GM12878 (cell line): ENCODE measurements at regions not wholly inside any gene's neighbourhood (a gene's known extent, or its start where the extent isn't known, plus 50 kb on each side); places are given as distances from the start of the nearest gene placed in this dataset.

Experiments
- ATAC-seq: fragments of 200-7000 bp; cut with Tn5 transposase; 3 replicates; pipeline ENCODE4 v1.9.1; 2020; ENCODE audit warnings: mild to moderate bottlenecking, moderate library complexity
- BruUV-seq: library from RNA; stranded (reverse); fragments of 400-500 nt; replicated peaks from 2 replicates; lab custom pipeline; 2021; lab: Mats Ljungman, UMichigan
- CTCF ChIA-PET: fragments of 300-600 bp; sonication (Branson Sonifier 250); formaldehyde crosslinking; extraction: SDS; loops from one replicate; lab custom pipeline; 2021; ENCODE audit warnings: inconsistent platforms; lab: Yijun Ruan, JAX
- POLR2A ChIA-PET: fragments of 350-600 bp; formaldehyde crosslinking; extraction: SDS; loops from one replicate; lab custom pipeline; 2021; ENCODE audit warnings: inconsistent platforms; lab: Charles Lee
- RAD21 ChIA-PET: fragments of 300-600 bp; sonication (Branson Sonifier 250); formaldehyde crosslinking; loops from one replicate; lab custom pipeline; 2023; ENCODE audit warnings: antibody characterized with exemption; ENCODE audit not compliant: unreplicated experiment; lab: Charles Lee
- SMC1A ChIA-PET: fragments of 300-600 bp; sonication (Branson Sonifier 250); formaldehyde crosslinking; loops from one replicate; lab custom pipeline; 2023; ENCODE audit not compliant: unreplicated experiment, uncharacterized antibody; lab: Charles Lee
- DNase-seq: peaks from one replicate; pipeline ENCODE4 v3.0.0-alpha.2; 2011; ENCODE audit warnings: low read depth, low spot score
- FAIRE-seq: peaks from 3 replicates; lab custom pipeline; 2011; peaks lifted over from hg19 to GRCh38; lab: Jason Lieb, UNC
- H2AFZ ChIP-seq: 2 replicates; pipeline ENCODE4 v1.6.0; 2011; ENCODE audit warnings: low read depth, low read length, control low read depth; ENCODE audit not compliant: control insufficient read depth
- H3K27ac ChIP-seq: 2 replicates; pipeline ENCODE4 v1.5.1; 2011; ENCODE audit warnings: control low read depth; ENCODE audit not compliant: control insufficient read depth, insufficient read depth
- H3K27me3 ChIP-seq, 2 experiments: replicated peaks in 1 of 2; 2 replicates each; pipeline versions ENCODE4 v1.6.0 to v1.6.1; 2011; ENCODE audit warnings: low read length in 1 of 2; ENCODE audit not compliant: control insufficient read depth in 2 of 2, insufficient read depth in 2 of 2
- H3K36me3 ChIP-seq, 2 experiments: 2 replicates each; pipeline ENCODE4 v1.5.1; 2011; ENCODE audit warnings: low read length in 1 of 2; ENCODE audit not compliant: control insufficient read depth in 2 of 2, insufficient read depth in 2 of 2
- H3K4me1 ChIP-seq: 2 replicates; pipeline ENCODE4 v1.6.1; 2011; ENCODE audit warnings: mild to moderate bottlenecking, low read length, moderate library complexity, mixed read lengths; ENCODE audit not compliant: control insufficient read depth, insufficient read depth
- H3K4me2 ChIP-seq: 2 replicates; pipeline ENCODE4 v1.6.0; 2011; ENCODE audit warnings: control low read depth; ENCODE audit not compliant: control insufficient read depth, insufficient read depth
- H3K4me3 ChIP-seq: fragments of 200-600 bp; sonication (generic); 2 replicates; pipeline ENCODE4 v1.5.1; 2016
- H3K79me2 ChIP-seq: 2 replicates; pipeline ENCODE4 v1.6.0; 2011; ENCODE audit warnings: low read length; ENCODE audit not compliant: control insufficient read depth, insufficient read depth
- H3K9ac ChIP-seq: 2 replicates; pipeline ENCODE4 v1.8.0; 2011; ENCODE audit warnings: low read length, control low read depth, mixed read lengths; ENCODE audit not compliant: control insufficient read depth, insufficient read depth
- H3K9me3 ChIP-seq: replicated peaks from 3 replicates; pipeline ENCODE4 v1.5.1; 2011; ENCODE audit warnings: mild to moderate bottlenecking, low read length; ENCODE audit not compliant: control insufficient read depth, insufficient read depth
- H4K20me1 ChIP-seq: 2 replicates; pipeline ENCODE4 v1.6.0; 2011; ENCODE audit not compliant: control insufficient read depth, insufficient read depth
- ATF7 ChIP-seq: fragments of 450-650 bp; IDR thresholded peaks from 2 replicates; pipeline ENCODE4 v1.6.1; 2016; ENCODE audit warnings: low read depth, mild to moderate bottlenecking
- EZH2 ChIP-seq: IDR thresholded peaks from 2 replicates; pipeline ENCODE4 v1.6.1; 2012; ENCODE audit warnings: low read depth, mild to moderate bottlenecking, control low read depth, inconsistent platforms, low read length, borderline replicate concordance; ENCODE audit not compliant: control insufficient read depth
- HDAC6 ChIP-seq: fragments of 200-600 bp; sonication (generic); IDR thresholded peaks from one replicate; pipeline ENCODE4 v1.8.0; 2017; ENCODE audit warnings: antibody characterized with exemption; ENCODE audit not compliant: unreplicated experiment
- IKZF1 ChIP-seq: fragments of 450-650 bp; conservative IDR thresholded peaks from 2 replicates; pipeline ENCODE4 v1.6.1; 2017; ENCODE audit warnings: antibody characterized with exemption, mild to moderate bottlenecking
- PAX5 ChIP-seq: IDR thresholded peaks from 2 replicates; pipeline ENCODE4 v1.6.1; 2011; ENCODE audit warnings: low read depth, low read length, borderline replicate concordance
- POLR2AphosphoS2 ChIP-seq: IDR thresholded peaks from 2 replicates; pipeline ENCODE4 v1.6.1; 2011; ENCODE audit warnings: low read depth, mild to moderate bottlenecking, low read length, improper control_type of control experiment, moderate library complexity
- TAF1 ChIP-seq: IDR thresholded peaks from 2 replicates; pipeline ENCODE4 v1.6.1; 2011; ENCODE audit warnings: mild to moderate bottlenecking, low read depth, low read length, borderline replicate concordance
- YY1 ChIP-seq: IDR thresholded peaks from 2 replicates; pipeline ENCODE4 v1.6.1; 2011; ENCODE audit warnings: low read depth, mild to moderate bottlenecking, low read length
- ZNF24 ChIP-seq: fragments of 450-650 bp; IDR thresholded peaks from 2 replicates; pipeline ENCODE4 v1.6.1; 2017; ENCODE audit warnings: antibody characterized with exemption, mild to moderate bottlenecking
- WGBS: methylation state at CpG from one replicate; pipeline ENCODE4 v1.1.6; 2016; ENCODE audit warnings: low lambda C conversion rate; ENCODE audit not compliant: insufficient replicate concordance, insufficient coverage; ENCODE audit errors: missing lambda C conversion rate; 5-methylcytosine and 5-hydroxymethylcytosine counted together
- in situ Hi-C: fragments of 300-500 bp; cut with MboI; formaldehyde crosslinking; loops from 9 replicates; pipeline ENCODE4 v1.14.3; 2018; ENCODE audit warnings: mixed read lengths
- intact Hi-C: fragments of 100-400 bp; cut with micrococcal nuclease; formaldehyde crosslinking; loops from one replicate; pipeline ENCODE4 v1.14.2; 2022; ENCODE audit not compliant: unreplicated experiment
- TF ChIP-seq, protein P1 (sequence below): fragments of 450-650 bp; IDR thresholded peaks from 2 replicates; pipeline ENCODE4 v1.6.1; 2017; ENCODE audit warnings: borderline replicate concordance

DNA sequence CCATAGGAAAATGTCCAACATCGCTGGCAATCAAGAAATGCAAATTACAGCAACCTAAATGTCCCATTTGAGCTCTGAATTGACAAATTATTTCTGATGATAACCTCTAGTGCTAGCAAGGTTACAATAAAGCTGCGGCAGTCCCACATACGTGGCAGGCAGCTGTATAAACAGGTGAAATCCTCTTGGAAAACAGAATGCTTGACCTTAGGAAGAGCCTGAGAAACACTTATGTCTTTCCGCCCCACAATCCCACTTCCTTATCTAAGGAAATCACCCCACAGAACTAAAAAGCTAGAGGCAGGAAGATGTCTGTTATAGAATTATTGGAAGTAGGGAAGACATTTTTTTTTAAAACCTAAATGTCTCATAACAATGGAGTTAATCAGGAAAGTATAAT is 154.3 kb downstream of the KATNIP start:
- Histone ChIP-seq H2AFZ (no peak overlapping the region), H3K4me1 (no peaks in the 10 kb centered on the region), H3K36me3 (no peaks in the 10 kb centered on the region; a peak in 1 of 4 replicates), H3K9me3 (no peaks in the 10 kb centered on the region), H3K27me3 (no peaks in the 10 kb centered on the region), H4K20me1 (no peaks in the 10 kb centered on the region), H3K27ac (no peak overlapping the region), H3K9ac (no peak overlapping the region), H3K4me3 (no peak overlapping the region), H3K79me2 (no peaks in the 10 kb centered on the region), H3K4me2 (no peak overlapping the region)
- ChIA-PET POLR2A (interaction anchor here (1.0 kb wide), 1 partner anchor 11 kb away, joined by 3 read pairs; no protein-coding TSS in a partner anchor), RAD21 (no interaction called here), SMC1A (no interaction called here), CTCF (no interaction called here)
- no peak for ATAC-seq
- BruUV-seq = no TSS peak
- FAIRE-seq = no peak
- in situ Hi-C loops (no loop called here), intact Hi-C loops (no loop called here)
- 92% methylated on average over 4 of the region's 4 CpGs for WGBS
- DNase-seq = no peak
- TF ChIP-seq HDAC6 (no peak), ATF7 (no peak), EZH2 (no peak), IKZF1 (no peak), YY1 (no peak), PAX5 (no peak), POLR2AphosphoS2 (no peak), ZNF24 (no peak), TAF1 (no peak)
- TF ChIP-seq, protein P1, sequence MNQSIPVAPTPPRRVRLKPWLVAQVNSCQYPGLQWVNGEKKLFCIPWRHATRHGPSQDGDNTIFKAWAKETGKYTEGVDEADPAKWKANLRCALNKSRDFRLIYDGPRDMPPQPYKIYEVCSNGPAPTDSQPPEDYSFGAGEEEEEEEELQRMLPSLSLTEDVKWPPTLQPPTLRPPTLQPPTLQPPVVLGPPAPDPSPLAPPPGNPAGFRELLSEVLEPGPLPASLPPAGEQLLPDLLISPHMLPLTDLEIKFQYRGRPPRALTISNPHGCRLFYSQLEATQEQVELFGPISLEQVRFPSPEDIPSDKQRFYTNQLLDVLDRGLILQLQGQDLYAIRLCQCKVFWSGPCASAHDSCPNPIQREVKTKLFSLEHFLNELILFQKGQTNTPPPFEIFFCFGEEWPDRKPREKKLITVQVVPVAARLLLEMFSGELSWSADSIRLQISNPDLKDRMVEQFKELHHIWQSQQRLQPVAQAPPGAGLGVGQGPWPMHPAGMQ = no peak
